GM19238 (cell line): ENCODE measurements at regions not wholly inside any gene's neighbourhood (a gene's known extent, or its start where the extent isn't known, plus 50 kb on each side); places are given as distances from the start of the nearest gene placed in this dataset.

ENCODE experiments used
- DNase-seq: peaks from one replicate; pipeline ENCODE4 v3.0.0; 2011; ENCODE audit warnings: low spot score; ENCODE audit not compliant: insufficient read length

DNA sequence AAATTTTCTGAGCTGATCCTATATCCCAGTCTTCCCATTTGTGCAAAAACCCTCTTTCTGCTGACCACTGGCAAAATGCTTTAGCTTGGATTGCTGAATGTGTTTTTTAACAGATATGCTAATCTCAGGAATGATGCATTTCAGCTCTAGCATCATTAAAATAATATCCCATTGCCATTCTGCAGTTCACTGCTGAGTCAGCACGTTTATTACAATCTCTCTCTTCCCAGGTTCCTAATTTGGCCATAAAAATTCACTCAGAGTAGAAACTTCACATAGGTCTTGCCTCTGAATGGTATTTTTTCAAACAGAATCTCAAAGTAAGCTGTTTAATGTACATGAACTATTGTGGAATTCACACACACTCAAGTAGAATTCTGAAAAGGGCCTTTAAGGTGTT lies 509.6 kb upstream of the SUCLG2 start:
- no peak for DNase-seq

DNA sequence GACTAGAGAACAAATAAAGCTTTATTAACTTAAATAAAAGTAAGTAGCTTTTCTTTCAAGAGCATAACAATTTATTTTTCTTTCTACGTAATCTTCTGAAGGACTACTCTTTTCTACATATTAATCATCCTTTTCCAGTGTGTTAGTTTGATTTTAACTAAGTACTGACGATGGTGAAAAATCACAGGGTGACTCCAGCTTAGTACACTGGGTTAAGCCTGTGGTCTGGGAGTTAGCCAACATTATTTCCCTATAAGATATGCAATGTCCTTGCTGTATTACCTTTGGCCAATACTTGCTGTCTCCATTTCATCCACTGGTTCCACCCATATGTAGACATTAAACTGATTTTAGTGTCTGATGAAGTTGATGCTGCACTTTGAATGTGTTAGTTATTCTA lies 508.6 kb upstream of the SUCLG2 start:
- DNase-seq = no peak

DNA sequence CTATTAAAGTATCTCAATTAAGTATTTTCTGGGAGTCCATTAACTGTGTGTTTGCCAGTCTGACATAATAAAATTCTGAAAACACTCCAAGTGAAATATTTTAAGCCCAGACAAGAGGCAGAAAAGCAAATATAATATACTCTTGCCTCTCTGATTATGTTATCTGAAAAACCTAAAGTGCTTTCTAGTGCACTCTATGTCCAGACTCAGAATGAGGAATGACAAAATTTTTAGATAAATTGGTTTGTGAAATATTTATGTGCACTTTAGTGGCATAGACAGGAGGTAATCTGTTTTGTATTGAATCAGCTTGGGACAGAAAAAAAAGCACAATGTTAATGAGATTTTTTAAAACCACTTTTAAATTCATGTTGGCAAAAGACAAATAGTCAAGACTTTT lies 508.2 kb upstream of the SUCLG2 start:
- no peak for DNase-seq

DNA sequence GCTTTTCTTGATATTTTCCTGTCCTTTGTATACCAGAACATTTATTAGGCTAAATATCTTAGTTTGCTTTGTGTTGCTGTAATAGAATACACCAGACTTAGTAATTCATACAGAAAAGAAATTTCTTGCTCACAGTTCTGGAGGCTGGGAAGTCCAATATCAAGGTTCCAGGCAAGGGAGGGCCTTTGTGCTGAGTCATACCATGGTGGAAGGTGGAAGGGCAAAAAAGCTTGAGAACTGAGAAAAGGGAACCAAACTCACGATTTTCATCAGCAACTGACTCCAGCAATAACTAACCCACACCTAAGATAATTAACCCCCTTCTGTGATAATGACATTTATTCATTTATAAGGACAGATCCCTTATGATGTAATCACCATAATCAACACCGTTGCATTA lies 496.9 kb upstream of the SUCLG2 start:
- DNase-seq = no peak

DNA sequence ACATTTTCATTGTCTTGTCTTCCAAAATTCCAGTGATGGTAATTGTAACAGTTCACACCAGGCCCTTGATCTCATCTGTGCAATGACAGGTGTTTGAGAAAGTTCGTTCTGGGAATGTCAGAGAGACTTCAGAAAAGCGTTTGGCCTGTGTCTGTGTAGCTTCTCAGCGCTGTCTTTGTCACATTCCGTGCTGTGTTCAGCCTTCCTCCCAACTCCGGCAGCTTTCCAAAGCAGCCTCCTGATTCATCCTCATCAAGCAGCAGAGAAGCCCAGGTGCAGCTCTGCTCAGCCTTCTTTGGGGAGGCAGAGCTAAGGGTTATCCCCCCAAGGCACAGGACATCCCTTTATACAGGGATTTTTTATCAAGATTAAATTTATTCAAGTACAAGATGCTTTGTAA lies 494.0 kb upstream of the SUCLG2 start:
- no peak for DNase-seq

DNA sequence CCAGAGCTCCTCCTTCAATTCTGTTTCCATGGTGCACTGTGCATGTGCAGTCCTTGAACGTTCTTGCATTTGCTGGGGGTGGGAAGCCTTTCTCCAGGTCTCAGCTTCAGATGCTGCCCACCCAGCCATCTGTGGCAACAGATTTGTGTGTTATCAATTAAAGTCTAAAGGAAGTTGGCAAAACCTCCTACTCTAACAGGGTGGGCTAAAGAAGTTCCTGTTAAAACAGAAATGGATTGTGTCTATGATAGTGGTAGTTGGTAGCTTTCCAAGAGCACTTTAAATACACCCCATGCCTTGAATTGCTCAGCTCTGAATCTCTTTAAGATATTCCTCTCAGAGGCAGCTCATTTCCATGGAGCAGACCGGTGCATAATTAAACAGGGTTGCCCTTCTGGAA lies 488.0 kb upstream of the SUCLG2 start:
- no peak for DNase-seq

DNA sequence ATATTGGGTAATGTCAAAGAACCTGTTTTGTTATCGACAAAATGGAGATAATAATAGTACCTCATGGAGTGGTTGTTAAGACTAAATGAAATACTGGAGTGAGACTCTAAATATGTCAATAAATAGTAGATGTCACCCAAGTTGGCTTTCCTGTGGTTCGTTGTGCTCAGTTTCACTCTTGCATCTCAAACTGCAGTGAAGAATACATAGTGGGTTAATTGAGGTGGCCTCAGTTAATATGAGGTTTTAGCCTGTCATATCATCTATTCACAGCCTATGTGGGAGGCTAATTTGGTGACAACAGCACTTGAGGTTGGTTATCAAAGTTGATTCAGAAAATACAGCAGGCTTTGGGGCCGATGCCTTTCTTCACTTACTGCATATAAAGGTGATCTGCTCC lies 485.5 kb upstream of the SUCLG2 start:
- no peak for DNase-seq

DNA sequence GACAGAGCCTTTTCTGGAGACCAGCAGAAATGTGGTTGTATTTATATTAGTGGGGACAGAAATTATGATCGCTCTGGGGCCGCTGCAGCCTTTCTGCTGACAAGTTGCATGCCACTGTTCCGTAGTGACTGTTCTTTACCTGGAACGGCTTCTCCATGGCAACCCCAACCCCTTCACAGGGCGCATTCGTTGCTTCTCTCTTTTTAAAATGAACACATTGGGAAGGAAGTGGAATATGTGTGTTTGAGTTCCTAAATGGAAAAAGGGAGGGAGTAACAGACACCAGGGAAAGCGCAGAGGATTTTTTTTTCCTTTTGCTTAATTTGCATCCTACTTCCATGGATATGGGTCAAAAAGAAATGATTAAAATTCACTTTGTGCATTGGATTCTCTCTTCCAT lies 482.0 kb upstream of the SUCLG2 start:
- no peak for DNase-seq

DNA sequence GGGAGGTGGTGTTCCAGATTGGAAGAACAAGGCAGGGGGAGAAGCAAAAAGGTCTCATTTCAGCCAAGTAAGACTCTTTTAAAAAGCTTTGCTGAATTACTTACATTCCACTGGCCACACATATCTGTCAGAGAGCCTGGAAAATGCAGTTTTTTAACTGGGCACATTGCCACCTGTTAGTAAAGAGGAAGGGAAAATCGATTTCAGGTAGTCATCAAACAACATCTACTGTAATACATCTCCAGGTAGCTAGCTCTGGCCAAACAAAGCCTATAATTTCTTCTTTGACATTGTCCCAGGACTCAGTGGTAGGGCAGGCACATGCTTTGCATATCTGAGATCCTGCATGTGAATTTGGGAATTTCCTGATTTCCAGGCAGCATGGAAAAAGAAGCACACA lies 480.7 kb upstream of the SUCLG2 start:
- no peak for DNase-seq

DNA sequence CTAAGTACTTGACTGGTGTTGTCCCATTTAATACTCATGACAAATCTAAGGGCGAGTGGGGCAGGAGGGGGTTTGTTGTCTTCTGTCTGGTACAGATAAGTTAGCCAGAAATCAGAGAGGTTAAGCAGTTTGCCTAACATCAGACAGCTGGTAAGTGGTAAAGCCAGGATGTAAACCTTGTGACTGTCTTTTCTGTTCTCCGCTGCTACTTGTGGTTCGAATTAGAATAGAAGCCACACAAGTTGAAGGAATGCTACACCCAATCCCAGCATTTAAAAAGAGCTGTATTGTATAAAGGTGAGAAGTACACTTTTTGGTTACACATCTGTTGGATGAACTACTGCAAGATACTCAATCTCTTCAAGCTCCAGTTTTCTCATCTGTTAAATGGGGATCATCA lies 474.7 kb upstream of the SUCLG2 start:
- DNase-seq = no peak

DNA sequence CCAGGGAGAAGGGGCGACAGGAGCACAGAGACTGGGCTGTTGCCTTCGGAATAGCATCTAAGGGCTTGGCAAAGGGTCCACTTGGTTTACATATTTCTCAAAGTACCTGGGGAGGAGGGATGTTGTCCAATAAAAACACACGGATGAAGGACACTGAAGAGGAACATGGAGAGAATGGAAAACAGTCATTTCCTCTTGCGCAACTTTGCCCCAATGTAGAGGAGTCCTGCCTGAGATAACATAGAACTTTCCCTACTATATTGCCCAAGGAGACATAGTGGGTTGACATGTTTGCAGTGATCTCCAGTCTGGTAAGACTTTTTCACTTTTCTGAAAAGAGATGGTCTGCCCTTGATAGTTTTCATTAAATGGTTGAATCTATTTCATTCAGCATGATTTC lies 468.8 kb upstream of the SUCLG2 start:
- no peak for DNase-seq

DNA sequence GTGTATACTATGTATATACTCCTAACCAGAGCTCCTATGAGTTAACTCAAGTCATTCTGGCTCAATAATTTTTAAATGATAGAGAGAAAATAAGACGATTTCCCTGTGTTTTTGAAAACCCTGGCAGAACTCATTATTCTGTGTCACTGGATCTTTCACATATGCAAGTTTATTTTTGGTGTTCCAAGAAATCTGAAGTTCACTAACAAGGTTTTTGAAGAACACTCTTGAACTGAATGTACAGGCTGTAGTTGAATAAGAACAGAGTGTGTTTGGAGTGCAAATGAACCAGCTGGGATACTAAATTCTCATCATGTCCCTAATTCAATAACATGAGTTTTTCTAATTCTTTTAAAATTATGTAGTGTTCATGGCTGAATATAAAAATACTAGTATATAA lies 466.9 kb upstream of the SUCLG2 start:
- DNase-seq = no peak

DNA sequence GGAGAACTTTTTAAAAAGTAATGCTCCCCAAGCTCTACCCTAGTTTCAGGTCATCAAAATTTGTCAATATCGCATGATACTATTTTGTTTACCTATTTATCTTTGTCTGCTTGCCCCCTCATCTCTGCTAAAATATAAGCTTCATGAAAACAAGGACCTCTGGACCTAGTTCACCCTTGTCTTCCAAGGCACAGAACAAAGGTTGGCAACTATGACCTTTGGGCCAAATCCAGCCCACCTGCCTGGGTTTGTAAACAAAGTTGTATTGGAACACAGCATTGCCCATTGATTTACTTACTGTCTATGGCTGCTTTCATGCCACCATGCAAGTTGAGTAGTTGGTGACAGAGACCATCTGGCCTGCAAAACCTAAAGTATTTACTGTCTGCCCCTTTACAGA lies 462.2 kb upstream of the SUCLG2 start:
- no peak for DNase-seq

DNA sequence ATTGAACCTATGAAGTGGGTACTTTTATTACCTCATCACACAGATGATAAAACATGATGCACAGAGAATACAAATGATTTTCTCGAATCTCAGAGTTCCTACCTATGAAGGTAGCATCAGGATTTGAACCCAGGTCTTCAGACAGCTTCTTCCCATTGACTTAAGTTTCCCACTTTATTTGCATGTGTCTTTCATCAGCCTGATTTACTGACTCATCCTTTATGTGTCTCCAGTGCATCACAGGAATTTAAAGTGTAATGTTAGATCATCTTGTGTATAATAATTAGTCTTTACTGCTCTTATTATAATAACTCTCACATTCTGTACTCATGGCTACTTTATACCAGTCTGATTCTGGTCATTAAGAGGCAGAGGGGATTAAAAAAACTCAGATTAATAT lies 449.4 kb upstream of the SUCLG2 start:
- DNase-seq = no peak

DNA sequence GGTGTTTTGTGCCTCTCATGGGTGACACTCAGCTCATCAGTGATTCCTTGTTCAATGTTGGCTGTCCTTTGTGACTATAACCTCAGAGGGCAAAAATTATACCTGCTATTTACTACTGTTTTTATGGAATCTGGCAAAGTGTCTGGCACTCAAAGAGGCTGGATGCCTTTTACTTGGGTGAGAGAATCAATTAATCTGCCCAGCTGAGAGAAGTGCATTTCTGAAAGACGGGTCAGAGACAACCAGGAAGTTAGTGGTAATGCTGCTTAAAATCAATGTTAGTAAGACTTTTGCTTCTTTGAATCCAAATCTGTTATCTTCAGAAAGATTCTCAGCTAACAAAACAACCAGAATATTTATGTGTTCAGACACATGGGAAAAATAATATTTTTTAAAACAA lies 436.2 kb upstream of the SUCLG2 start:
- no peak for DNase-seq

DNA sequence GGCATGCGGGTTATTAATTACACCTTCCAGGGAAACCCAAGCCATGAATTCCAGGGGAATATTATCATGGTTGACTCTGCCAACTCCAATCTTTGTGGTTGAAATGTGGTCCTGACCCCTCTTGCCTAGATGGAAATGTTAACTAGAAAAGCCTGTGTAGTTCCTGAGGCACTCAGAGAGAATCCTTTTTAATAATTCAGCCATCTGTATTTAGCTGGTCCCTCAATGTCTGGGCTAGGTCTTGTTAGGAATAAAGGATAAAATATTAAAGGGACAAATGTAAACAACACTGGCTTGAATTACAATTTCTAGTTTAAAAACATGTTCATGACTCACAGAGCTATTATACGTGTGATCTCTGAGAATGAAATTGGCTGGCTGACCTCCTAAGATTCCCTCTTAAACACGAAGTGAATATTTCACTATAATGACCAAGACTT lies 435.2 kb upstream of the SUCLG2 start:
- no peak for DNase-seq

DNA sequence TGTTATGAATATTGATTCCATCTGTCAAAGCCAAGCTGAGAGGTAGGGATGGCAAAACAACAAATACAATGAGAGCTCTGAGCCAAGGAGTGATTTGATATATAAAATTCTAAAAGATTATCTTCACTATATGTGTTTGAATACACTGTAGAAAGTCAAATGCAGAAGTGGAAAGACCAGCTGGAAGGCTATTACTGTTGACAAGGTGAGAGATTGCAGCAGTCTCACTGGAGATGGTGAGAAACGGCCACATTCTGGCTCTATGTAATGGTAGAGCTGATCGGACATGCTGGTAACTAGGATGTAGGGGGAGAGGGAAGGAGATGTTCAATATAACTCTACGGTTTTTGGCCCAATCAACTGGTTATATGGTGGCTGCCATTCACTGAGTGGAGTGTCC lies 434.2 kb upstream of the SUCLG2 start:
- DNase-seq = no peak

DNA sequence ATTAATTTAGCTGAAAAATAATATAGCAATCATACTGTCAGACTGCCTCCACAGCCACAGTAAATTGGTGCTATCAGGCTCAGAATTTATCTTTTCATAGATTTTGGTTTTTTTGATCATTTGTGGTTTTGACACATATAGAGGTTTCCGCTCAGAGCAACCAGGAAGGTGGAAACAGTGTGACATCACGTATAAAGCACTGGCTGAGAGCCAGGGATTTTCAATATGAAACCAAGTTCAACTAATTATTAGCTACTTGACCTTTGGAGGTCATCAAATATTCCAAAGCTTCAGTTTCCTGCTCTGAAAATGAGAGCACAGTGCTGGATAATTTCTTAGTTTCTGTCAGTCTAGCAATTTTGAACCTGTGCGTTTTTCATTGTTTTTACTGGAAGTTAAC lies 433.8 kb upstream of the SUCLG2 start:
- DNase-seq = no peak

DNA sequence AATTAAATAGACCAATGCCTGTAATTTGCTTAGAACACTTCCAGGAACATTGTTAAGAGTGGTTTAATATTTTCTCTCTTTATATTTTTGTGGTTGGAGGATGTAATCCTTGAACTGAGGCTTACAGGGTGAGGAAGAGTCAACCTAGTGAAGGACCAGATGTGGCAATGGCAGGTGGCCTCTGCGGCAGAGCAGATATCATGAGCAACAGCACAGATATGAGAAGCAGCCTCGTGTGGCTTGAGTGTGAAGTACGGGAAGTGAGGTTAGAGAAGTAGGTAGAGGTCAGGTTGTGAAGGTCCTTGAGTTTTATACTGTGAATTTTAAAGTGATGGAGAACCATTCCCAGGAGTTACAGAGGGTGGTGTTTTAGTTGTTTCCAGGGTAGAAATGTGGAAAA lies 417.6 kb upstream of the SUCLG2 start:
- DNase-seq = no peak

DNA sequence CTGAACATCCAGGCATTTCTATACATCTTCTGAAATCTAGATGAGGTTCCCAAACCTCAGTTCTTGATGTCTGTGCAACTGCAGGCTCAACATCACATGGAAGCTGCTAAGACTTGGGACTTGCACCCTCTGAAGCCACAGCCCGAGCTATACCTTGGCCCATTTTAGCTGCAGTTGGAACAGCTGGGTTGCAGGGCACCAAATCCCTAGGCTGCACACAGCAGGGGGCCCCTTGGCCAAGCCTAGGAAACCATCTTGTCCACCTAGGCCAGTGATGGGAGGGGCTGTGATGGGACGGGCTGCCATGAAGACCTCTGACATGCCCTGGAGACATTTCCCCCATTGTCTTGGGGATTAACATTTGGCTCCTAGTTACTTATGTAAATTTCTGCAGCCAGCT lies 415.8 kb upstream of the SUCLG2 start:
- no peak for DNase-seq

DNA sequence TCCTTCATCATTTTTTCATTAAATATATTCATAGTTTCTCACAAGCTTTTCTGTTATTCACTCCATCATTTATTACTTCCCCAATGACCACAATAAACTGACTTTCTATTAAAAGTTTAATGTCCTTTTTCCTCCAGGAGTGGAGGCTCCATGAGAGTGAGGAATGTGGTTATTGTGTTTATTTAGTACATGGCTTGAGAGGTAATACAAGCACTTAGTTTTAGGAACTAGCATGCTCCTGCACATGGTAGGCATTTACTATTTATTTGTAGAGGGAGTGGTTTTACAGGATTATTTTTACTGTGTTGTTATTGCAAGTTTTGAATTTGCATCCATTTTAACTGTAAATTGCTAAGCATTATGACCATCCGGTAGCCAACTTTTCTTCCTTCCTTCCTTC lies 412.9 kb upstream of the SUCLG2 start:
- no peak for DNase-seq

DNA sequence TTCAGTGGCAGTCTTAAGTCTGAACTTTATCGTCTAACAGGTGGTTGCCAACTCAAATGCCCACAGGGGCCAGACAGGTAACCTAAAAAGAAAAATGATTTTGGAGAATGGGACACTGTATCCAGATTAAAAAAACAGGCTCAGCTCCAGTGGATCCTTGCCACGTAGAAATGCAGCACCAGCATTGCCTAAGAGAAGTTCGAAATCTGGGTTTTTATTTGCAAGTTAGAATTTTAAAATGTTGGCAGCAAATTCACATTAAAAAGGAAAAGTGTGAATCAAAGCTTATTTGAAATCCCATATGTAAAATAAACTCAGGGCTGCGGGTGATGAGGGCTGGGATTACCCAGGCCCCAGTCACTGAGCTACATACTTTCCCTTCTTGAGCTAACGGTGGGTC lies 408.5 kb upstream of the SUCLG2 start:
- DNase-seq = no peak

DNA sequence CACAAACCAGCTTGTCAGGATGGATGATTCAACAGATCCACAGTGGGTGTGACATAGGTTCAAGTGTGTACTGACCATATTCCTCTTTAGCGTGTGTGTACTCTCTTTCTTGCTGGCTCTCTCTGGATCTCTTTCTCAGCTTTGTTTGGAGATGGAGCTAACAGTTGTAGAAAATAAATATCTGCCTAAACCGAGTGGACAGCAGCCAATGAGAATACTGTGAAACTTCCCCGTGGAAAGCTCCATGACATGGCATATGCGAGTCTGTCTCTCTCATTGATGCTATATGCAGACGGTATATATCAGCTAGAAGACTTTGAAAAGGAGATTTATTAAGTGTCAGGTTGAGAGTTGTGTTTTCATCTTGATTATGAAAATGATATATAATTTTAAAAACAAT lies 406.5 kb upstream of the SUCLG2 start:
- no peak for DNase-seq

DNA sequence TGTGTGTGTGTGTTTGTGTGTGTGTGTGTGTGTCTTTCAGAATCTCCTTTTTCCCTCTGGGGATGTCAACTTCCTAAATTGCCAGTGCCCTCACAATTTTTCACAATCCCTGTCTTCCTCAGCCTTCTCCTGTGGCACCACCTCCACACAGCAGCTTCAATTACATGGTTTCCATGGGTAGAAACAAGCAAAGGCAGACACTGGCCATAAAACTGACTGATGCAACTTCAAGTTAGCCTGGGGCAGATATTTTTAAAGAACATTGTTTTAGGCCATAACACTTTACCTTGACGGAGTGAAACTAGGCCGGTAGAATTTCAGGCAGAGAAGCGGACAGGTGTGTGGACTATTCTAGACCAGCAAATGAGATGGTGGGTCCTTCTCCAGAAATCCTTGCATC lies 405.8 kb upstream of the SUCLG2 start:
- no peak for DNase-seq
